HL-60 (cell line): ENCODE measurements at regions not wholly inside any gene's neighbourhood (a gene's known extent, or its start where the extent isn't known, plus 50 kb on each side); places are given as distances from the start of the nearest gene placed in this dataset.
A peak's percentile ranks its signal among the peaks of the same experiment; 100 is the strongest.

Source experiments
- DNase-seq, 2 experiments: peaks; one replicate each; pipeline ENCODE4 v3.0.0-alpha.2; 2010 to 2020; ENCODE audit warnings: low read depth in 1 of 2, low spot score in 1 of 2
- H3K27ac ChIP-seq: fragments of 250-450 bp; sonication (Bioruptor Pico); replicated peaks from 2 replicates; pipeline ENCODE4 v1.5.1; 2020; ENCODE audit warnings: mild to moderate bottlenecking, moderate library complexity
- H3K27me3 ChIP-seq: fragments of 250-450 bp; sonication (Bioruptor Pico); 2 replicates; pipeline ENCODE4 v1.5.1; 2021; ENCODE audit warnings: mild to moderate bottlenecking, moderate library complexity; ENCODE audit not compliant: insufficient read depth, poor library complexity, severe bottlenecking
- H3K4me3 ChIP-seq: replicated peaks from 2 replicates; pipeline ENCODE4 v1.5.1; 2011; ENCODE audit warnings: mild to moderate bottlenecking, control low read depth, low read length; ENCODE audit not compliant: insufficient read depth
- CTCF ChIP-seq: IDR thresholded peaks from one replicate; pipeline ENCODE4 v1.5.1; 2011; ENCODE audit warnings: low read length, control low read depth, inconsistent platforms; ENCODE audit not compliant: insufficient read depth
- GABPA ChIP-seq: IDR thresholded peaks from 2 replicates; pipeline ENCODE4 v1.6.1; 2012; ENCODE audit warnings: low read depth
- POLR2AphosphoS5 ChIP-seq: IDR thresholded peaks from 2 replicates; pipeline ENCODE4 v1.6.1; 2012; ENCODE audit warnings: low read depth
- REST ChIP-seq: IDR thresholded peaks from 2 replicates; pipeline ENCODE4 v1.6.1; 2012; ENCODE audit warnings: low read depth; ENCODE audit not compliant: insufficient replicate concordance
- SPI1 ChIP-seq: IDR thresholded peaks from 2 replicates; pipeline ENCODE4 v1.6.1; 2012; ENCODE audit warnings: low read depth, mild to moderate bottlenecking, borderline replicate concordance

DNA sequence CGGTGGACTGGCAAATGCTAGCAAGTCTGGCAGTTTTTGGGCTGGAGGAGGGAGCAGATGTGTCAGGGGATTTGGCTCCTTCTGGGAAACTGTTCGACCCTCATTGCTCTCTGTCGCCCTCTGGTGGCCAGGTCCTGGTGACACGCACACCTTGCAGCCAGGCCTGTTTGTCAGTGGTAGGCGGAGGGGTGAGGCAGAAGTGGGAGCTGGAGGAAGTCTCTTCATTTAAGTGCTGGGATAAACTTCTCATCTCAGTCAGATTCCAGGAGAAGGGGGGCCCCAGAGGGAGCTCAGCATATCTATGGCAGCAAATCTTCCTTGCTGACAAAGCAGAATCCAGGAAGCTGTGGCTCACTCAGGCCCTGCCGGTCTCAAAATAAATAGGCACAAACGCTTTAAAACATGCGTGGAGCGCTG is 326.5 kb downstream of the ZSWIM6 start:
- peak; percentile 7 to 37 for DNase-seq
- H3K27me3 ChIP-seq = no peaks in the 10 kb centered on the region
- no peak for TF ChIP-seq GABPA
- peak; percentile 42 for TF ChIP-seq CTCF
- H3K4me3 ChIP-seq = no peak overlapping the region
- no peak overlapping the region for H3K27ac ChIP-seq

DNA sequence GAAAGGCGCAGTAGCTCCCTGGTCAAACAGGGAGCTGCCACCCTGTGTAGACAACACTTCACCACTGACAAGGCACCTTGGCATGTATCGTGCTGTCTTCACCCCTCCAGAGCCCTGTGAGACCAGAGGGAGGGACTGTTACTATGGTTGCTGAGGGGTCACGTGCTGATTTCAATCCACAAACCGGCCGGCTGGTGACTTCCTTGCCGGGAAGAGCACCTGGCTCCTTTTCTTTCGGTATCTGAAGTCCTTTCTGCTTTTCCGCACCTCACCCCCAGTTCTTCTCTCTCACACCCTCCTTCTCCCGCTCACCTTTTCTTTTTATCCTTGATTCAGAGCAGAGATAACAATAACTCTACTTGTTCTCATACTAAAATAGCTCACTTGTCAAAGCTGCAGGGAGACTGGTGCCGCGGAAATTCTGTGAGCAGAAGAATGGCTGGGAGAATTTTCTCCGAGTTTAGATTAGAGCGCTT is 327.2 kb downstream of the ZSWIM6 start:
- H3K27me3 ChIP-seq = no peaks in the 10 kb centered on the region
- no peak overlapping the region for H3K4me3 ChIP-seq
- no peak for TF ChIP-seq REST
- no peak for TF ChIP-seq CTCF
- no peak for TF ChIP-seq POLR2AphosphoS5
- TF ChIP-seq GABPA = no peak
- TF ChIP-seq SPI1 = no peak
- no peak overlapping the region for H3K27ac ChIP-seq
- DNase-seq = no peak

GRCh38 chr5:61662670-61663069 is 330.6 kb downstream of the ZSWIM6 start:
- TF ChIP-seq SPI1 (no peak), POLR2AphosphoS5 (no peak), CTCF (no peak), GABPA (no peak), REST (no peak)
- no peak for DNase-seq
- no peaks in the 10 kb centered on the region for H3K27me3 ChIP-seq
- H3K27ac ChIP-seq = no peak overlapping the region
- H3K4me3 ChIP-seq = no peak overlapping the region

GRCh38 chr5:61666064-61666621 is 334.1 kb downstream of the ZSWIM6 start:
- Histone ChIP-seq H3K27ac (no peak overlapping the region), H3K4me3 (no peak overlapping the region), H3K27me3 (no peaks in the 10 kb centered on the region)
- DNase-seq = no peak
- TF ChIP-seq SPI1 (no peak), CTCF (no peak), REST (no peak), POLR2AphosphoS5 (no peak), GABPA (no peak)
